ENCODE measurements at regions not wholly inside any gene's neighbourhood (a gene's known extent, or its start where the extent isn't known, plus 50 kb on each side); places are given as distances from the start of the nearest gene placed in this dataset.

GRCh38 chr14:54225457-54226060 is 171.2 kb upstream of the CDKN3 start:
- Mint-ChIP-seq H3K4me3 (no peak overlapping the region), H3K27me3 (peaks cover 27% of the 10 kb centered on the region), H3K27ac (no peak overlapping the region), H3K4me1 (no peaks in the 10 kb centered on the region), H3K9me3 (no peaks in the 10 kb centered on the region), H3K36me3 (no peaks in the 10 kb centered on the region)
- CTCF ChIA-PET: no interaction called here
- no peak for DNase-seq

GRCh38 chr14:54226103-54226502 is 170.7 kb upstream of the CDKN3 start:
- H3K4me1 Mint-ChIP-seq: no peaks in the 10 kb centered on the region
- no peak overlapping the region for H3K4me3 Mint-ChIP-seq
- CTCF ChIA-PET: no interaction called here
- H3K36me3 Mint-ChIP-seq: no peaks in the 10 kb centered on the region
- peaks cover 21% of the 10 kb centered on the region for H3K27me3 Mint-ChIP-seq
- H3K27ac Mint-ChIP-seq: no peak overlapping the region
- DNase-seq: no peak
- H3K9me3 Mint-ChIP-seq: no peaks in the 10 kb centered on the region

- Mint-ChIP-seq H3K36me3 (no peaks in the 10 kb centered on the region), H3K27ac (no peak overlapping the region), H3K4me1 (no peaks in the 10 kb centered on the region), H3K4me3 (no peak overlapping the region), H3K9me3 (no peaks in the 10 kb centered on the region), H3K27me3 (peaks cover 18% of the 10 kb centered on the region)
- no peak for DNase-seq
- CTCF ChIA-PET: no interaction called here
These were observed 170.2 kb upstream of the CDKN3 start for GRCh38 chr14:54226558-54226957.

GRCh38 chr14:54229136-54229535 is 167.7 kb upstream of the CDKN3 start:
- DNase-seq: no peak
- Mint-ChIP-seq H3K27ac (no peak overlapping the region), H3K27me3 (peaks cover 9% of the 10 kb centered on the region), H3K9me3 (no peaks in the 10 kb centered on the region), H3K4me3 (no peak overlapping the region), H3K4me1 (no peaks in the 10 kb centered on the region), H3K36me3 (no peaks in the 10 kb centered on the region)
- CTCF ChIA-PET: no interaction called here

- Mint-ChIP-seq H3K9me3 (no peaks in the 10 kb centered on the region), H3K36me3 (no peaks in the 10 kb centered on the region), H3K27ac (no peak overlapping the region), H3K4me3 (no peak overlapping the region), H3K4me1 (no peaks in the 10 kb centered on the region), H3K27me3 (peaks cover 9% of the 10 kb centered on the region)
- no peak for DNase-seq
- CTCF ChIA-PET: interaction anchor here (1.0 kb wide), 1 partner anchor 10 kb away, joined by 3 read pairs; no protein-coding TSS in a partner anchor
These were observed 166.2 kb upstream of the CDKN3 start for GRCh38 chr14:54230645-54231044.

- no peak for DNase-seq
- CTCF ChIA-PET: no interaction called here
- Mint-ChIP-seq H3K4me1 (no peaks in the 10 kb centered on the region), H3K27me3 (peaks cover 9% of the 10 kb centered on the region), H3K9me3 (no peaks in the 10 kb centered on the region), H3K27ac (no peak overlapping the region), H3K36me3 (no peaks in the 10 kb centered on the region), H3K4me3 (no peak overlapping the region)
These were observed 164.1 kb upstream of the CDKN3 start for GRCh38 chr14:54232735-54233134.

GRCh38 chr14:54241517-54241916 is 155.3 kb upstream of the CDKN3 start:
- no peak overlapping the region for H3K27ac Mint-ChIP-seq
- H3K4me3 Mint-ChIP-seq: no peak overlapping the region
- no peaks in the 10 kb centered on the region for H3K4me1 Mint-ChIP-seq
- peaks cover 4% of the 10 kb centered on the region for H3K27me3 Mint-ChIP-seq
- CTCF ChIA-PET: no interaction called here
- no peak for DNase-seq
- H3K9me3 Mint-ChIP-seq: no peaks in the 10 kb centered on the region
- H3K36me3 Mint-ChIP-seq: no peaks in the 10 kb centered on the region

GRCh38 chr14:54251356-54251755 is 145.5 kb upstream of the CDKN3 start:
- Mint-ChIP-seq H3K36me3 (no peaks in the 10 kb centered on the region), H3K9me3 (no peaks in the 10 kb centered on the region), H3K4me1 (no peaks in the 10 kb centered on the region), H3K4me3 (no peak overlapping the region), H3K27ac (no peak overlapping the region), H3K27me3 (peaks cover 28% of the 10 kb centered on the region)
- no peak for DNase-seq
- CTCF ChIA-PET: interaction anchor here (0.6 kb wide), 1 partner anchor 1389 kb away, joined by 3 read pairs; no protein-coding TSS in a partner anchor

- no peaks in the 10 kb centered on the region for H3K36me3 Mint-ChIP-seq
- H3K9me3 Mint-ChIP-seq: no peaks in the 10 kb centered on the region
- DNase-seq: no peak
- no peaks in the 10 kb centered on the region for H3K4me1 Mint-ChIP-seq
- no peak overlapping the region for H3K4me3 Mint-ChIP-seq
- H3K27ac Mint-ChIP-seq: no peak overlapping the region
- peaks cover 28% of the 10 kb centered on the region for H3K27me3 Mint-ChIP-seq
- CTCF ChIA-PET: no interaction called here
These were observed 144.6 kb upstream of the CDKN3 start for GRCh38 chr14:54252072-54252730.

- CTCF ChIA-PET: interaction anchor here (0.6 kb wide), 1 partner anchor 521 kb away, joined by 4 read pairs; no protein-coding TSS in a partner anchor
- DNase-seq: no peak
- no peaks in the 10 kb centered on the region for H3K9me3 Mint-ChIP-seq
- peaks cover 24% of the 10 kb centered on the region for H3K27me3 Mint-ChIP-seq
- no peak overlapping the region for H3K4me3 Mint-ChIP-seq
- H3K36me3 Mint-ChIP-seq: no peaks in the 10 kb centered on the region
- H3K27ac Mint-ChIP-seq: no peak overlapping the region
- no peaks in the 10 kb centered on the region for H3K4me1 Mint-ChIP-seq
These were observed 143.4 kb upstream of the CDKN3 start for GRCh38 chr14:54253195-54253947.

- CTCF ChIA-PET: no interaction called here
These were observed 140.7 kb upstream of the CDKN3 start for GRCh38 chr14:54256156-54256555.

GRCh38 chr14:54257424-54257823 is 139.4 kb upstream of the CDKN3 start:
- no peak overlapping the region for H3K27ac Mint-ChIP-seq
- no peak overlapping the region for H3K4me3 Mint-ChIP-seq
- no peaks in the 10 kb centered on the region for H3K9me3 Mint-ChIP-seq
- DNase-seq: no peak
- peaks cover 2% of the 10 kb centered on the region for H3K27me3 Mint-ChIP-seq
- no peaks in the 10 kb centered on the region for H3K4me1 Mint-ChIP-seq
- CTCF ChIA-PET: no interaction called here
- no peaks in the 10 kb centered on the region for H3K36me3 Mint-ChIP-seq

More at GRCh38 chr14:54256156-54256555, 140.7 kb upstream of the CDKN3 start:
- Mint-ChIP-seq H3K36me3 (no peaks in the 10 kb centered on the region), H3K27me3 (peaks cover 15% of the 10 kb centered on the region), H3K27ac (no peak overlapping the region), H3K9me3 (no peaks in the 10 kb centered on the region), H3K4me3 (no peak overlapping the region), H3K4me1 (no peaks in the 10 kb centered on the region)
- DNase-seq: no peak

- Mint-ChIP-seq H3K9me3 (no peaks in the 10 kb centered on the region), H3K4me1 (no peaks in the 10 kb centered on the region), H3K4me3 (no peak overlapping the region), H3K27me3 (no peaks in the 10 kb centered on the region), H3K36me3 (no peaks in the 10 kb centered on the region), H3K27ac (no peak overlapping the region)
- DNase-seq: no peak
- CTCF ChIA-PET: no interaction called here
These were observed 138.4 kb upstream of the CDKN3 start for GRCh38 chr14:54258382-54258781.

- Mint-ChIP-seq H3K27me3 (peaks cover 7% of the 10 kb centered on the region), H3K4me3 (no peak overlapping the region), H3K36me3 (no peaks in the 10 kb centered on the region), H3K27ac (no peak overlapping the region), H3K9me3 (no peaks in the 10 kb centered on the region), H3K4me1 (no peaks in the 10 kb centered on the region)
- DNase-seq: no peak
- CTCF ChIA-PET: no interaction called here
These were observed 137.0 kb upstream of the CDKN3 start for GRCh38 chr14:54259821-54260220.

GRCh38 chr14:54261283-54261682 is 135.5 kb upstream of the CDKN3 start:
- peaks cover 7% of the 10 kb centered on the region for H3K27me3 Mint-ChIP-seq
- H3K4me1 Mint-ChIP-seq: no peaks in the 10 kb centered on the region
- H3K36me3 Mint-ChIP-seq: no peaks in the 10 kb centered on the region
- no peak overlapping the region for H3K27ac Mint-ChIP-seq
- no peak overlapping the region for H3K4me3 Mint-ChIP-seq
- no peak for DNase-seq
- CTCF ChIA-PET: no interaction called here
- H3K9me3 Mint-ChIP-seq: no peaks in the 10 kb centered on the region

All from activated naive CD4-positive, alpha-beta T cell treated with anti-CD3 and anti-CD28 coated beads, Interleukin-2, amount 10 ng/mL, durations not matched to agents 7 days and 5 days (primary cell).